Suprapubic skin (tissue), 3 donors: ENCODE measurements at regions not wholly inside any gene's neighbourhood (a gene's known extent, or its start where the extent isn't known, plus 50 kb on each side); places are given as distances from the start of the nearest gene placed in this dataset.
"Not testable (repeated sequence)": the region's sequence is repeated elsewhere in the genome, so short reads cannot be mapped to it uniquely, and the experiment has no call there.

Source experiments
- POLR2AphosphoS5 ChIP-seq, 3 donors: sonication (generic); formaldehyde crosslinking; IDR thresholded peaks; one replicate each; pipeline ENCODE4 v1.6.1; 2017; ENCODE audit warnings: antibody characterized with exemption in 3 of 3
- TF ChIP-seq, protein P1 (sequence below), 2 donors: fragments of 200-600 bp in 1 of 2; fragments of 450-650 bp in 1 of 2; sonication (generic) in 1 of 2; IDR thresholded peaks; one replicate each; pipeline ENCODE4 v1.5.1; 2016 to 2019; ENCODE audit warnings: antibody characterized with exemption in 2 of 2, mild to moderate bottlenecking in 1 of 2, moderate library complexity in 1 of 2

DNA sequence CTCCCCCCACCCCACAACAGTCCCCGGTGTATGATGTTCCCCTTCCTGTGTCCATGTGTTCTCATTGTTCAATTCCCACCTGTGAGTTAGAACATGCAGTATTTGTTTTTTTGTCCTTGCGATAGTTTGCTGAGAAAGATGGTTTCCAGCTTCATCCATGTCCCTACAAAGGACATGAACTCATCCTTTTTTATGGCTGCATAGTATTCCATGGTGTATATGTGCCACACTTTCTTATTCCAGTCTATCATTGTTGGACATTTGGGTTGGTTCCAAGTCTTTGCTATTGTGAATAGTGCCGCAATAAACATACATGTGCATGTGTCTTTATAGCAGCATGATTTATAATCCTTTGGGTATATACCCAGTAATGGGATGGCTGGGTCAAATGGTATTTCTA is 74.4 kb upstream of the CTNNA1 start:
- TF ChIP-seq POLR2AphosphoS5 (IDR thresholded peaks at IDR 0.05) = not testable (repeated sequence)
- TF ChIP-seq, protein P1, sequence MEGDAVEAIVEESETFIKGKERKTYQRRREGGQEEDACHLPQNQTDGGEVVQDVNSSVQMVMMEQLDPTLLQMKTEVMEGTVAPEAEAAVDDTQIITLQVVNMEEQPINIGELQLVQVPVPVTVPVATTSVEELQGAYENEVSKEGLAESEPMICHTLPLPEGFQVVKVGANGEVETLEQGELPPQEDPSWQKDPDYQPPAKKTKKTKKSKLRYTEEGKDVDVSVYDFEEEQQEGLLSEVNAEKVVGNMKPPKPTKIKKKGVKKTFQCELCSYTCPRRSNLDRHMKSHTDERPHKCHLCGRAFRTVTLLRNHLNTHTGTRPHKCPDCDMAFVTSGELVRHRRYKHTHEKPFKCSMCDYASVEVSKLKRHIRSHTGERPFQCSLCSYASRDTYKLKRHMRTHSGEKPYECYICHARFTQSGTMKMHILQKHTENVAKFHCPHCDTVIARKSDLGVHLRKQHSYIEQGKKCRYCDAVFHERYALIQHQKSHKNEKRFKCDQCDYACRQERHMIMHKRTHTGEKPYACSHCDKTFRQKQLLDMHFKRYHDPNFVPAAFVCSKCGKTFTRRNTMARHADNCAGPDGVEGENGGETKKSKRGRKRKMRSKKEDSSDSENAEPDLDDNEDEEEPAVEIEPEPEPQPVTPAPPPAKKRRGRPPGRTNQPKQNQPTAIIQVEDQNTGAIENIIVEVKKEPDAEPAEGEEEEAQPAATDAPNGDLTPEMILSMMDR (IDR thresholded peaks at IDR 0.05) = not testable (repeated sequence)
